ENCODE measurements at regions not wholly inside any gene's neighbourhood (a gene's known extent, or its start where the extent isn't known, plus 50 kb on each side); places are given as distances from the start of the nearest gene placed in this dataset.

GRCh38 chr9:81741103-81741502, 51.8 kb upstream of the TLE1 start:
- DNase-seq (ENCODE audit: low read depth, low spot score), result no peak
- in situ Hi-C loops (cut with HindIII; ENCODE audit: low pct_unique_long_range_greater_than_20kb, low sequenced_read_pairs), result no loop called here

GRCh38 chr9:81748091-81748490, 58.7 kb upstream of the TLE1 start:
- in situ Hi-C loops (cut with HindIII; ENCODE audit: low pct_unique_long_range_greater_than_20kb, low sequenced_read_pairs), result no loop called here
- peak; percentile 83 for DNase-seq (ENCODE audit: low read depth, low spot score)

GRCh38 chr9:81753436-81753835, 64.1 kb upstream of the TLE1 start:
- in situ Hi-C loops (cut with HindIII; ENCODE audit: low pct_unique_long_range_greater_than_20kb, low sequenced_read_pairs), result no loop called here
- no peak for DNase-seq (ENCODE audit: low read depth, low spot score)

- no peak for DNase-seq (ENCODE audit: low read depth, low spot score)
- in situ Hi-C loops (cut with HindIII; ENCODE audit: low pct_unique_long_range_greater_than_20kb, low sequenced_read_pairs), result no loop called here
Observed at GRCh38 chr9:81754245-81754644, 64.9 kb upstream of the TLE1 start.

GRCh38 chr9:81755721-81756120, 66.4 kb upstream of the TLE1 start:
- in situ Hi-C loops (cut with HindIII; ENCODE audit: low pct_unique_long_range_greater_than_20kb, low sequenced_read_pairs), result no loop called here
- no peak for DNase-seq (ENCODE audit: low read depth, low spot score)

GRCh38 chr9:81756561-81756960, 67.2 kb upstream of the TLE1 start:
- in situ Hi-C loops (cut with HindIII; ENCODE audit: low pct_unique_long_range_greater_than_20kb, low sequenced_read_pairs), result no loop called here
- no peak for DNase-seq (ENCODE audit: low read depth, low spot score)

- in situ Hi-C loops (cut with HindIII; ENCODE audit: low pct_unique_long_range_greater_than_20kb, low sequenced_read_pairs), result no loop called here
- no peak for DNase-seq (ENCODE audit: low read depth, low spot score)
Observed at GRCh38 chr9:81758123-81758797, 68.9 kb upstream of the TLE1 start.

- DNase-seq (ENCODE audit: low read depth, low spot score), result no peak
- in situ Hi-C loops (cut with HindIII; ENCODE audit: low pct_unique_long_range_greater_than_20kb, low sequenced_read_pairs), result no loop called here
Observed at GRCh38 chr9:81759680-81760215, 70.4 kb upstream of the TLE1 start.

GRCh38 chr9:81767921-81768320, 78.6 kb upstream of the TLE1 start:
- in situ Hi-C loops (cut with HindIII; ENCODE audit: low pct_unique_long_range_greater_than_20kb, low sequenced_read_pairs), result no loop called here
- DNase-seq (ENCODE audit: low read depth, low spot score), result no peak

GRCh38 chr9:81771571-81771970, 82.2 kb upstream of the TLE1 start:
- in situ Hi-C loops (cut with HindIII; ENCODE audit: low pct_unique_long_range_greater_than_20kb, low sequenced_read_pairs), result no loop called here
- peak; percentile 23 for DNase-seq (ENCODE audit: low read depth, low spot score)

- DNase-seq (ENCODE audit: low read depth, low spot score), result no peak
Observed at GRCh38 chr9:81772144-81772543, 82.8 kb upstream of the TLE1 start.

GRCh38 chr9:81776390-81776789, 87.0 kb upstream of the TLE1 start:
- DNase-seq (ENCODE audit: low read depth, low spot score), result peak; percentile 16
- in situ Hi-C loops (cut with HindIII; ENCODE audit: low pct_unique_long_range_greater_than_20kb, low sequenced_read_pairs), result no loop called here

More at GRCh38 chr9:81772144-81772543, 82.8 kb upstream of the TLE1 start:
- in situ Hi-C loops (cut with HindIII; ENCODE audit: low pct_unique_long_range_greater_than_20kb, low sequenced_read_pairs), result no loop called here

GRCh38 chr9:81776834-81777233, 87.5 kb upstream of the TLE1 start:
- in situ Hi-C loops (cut with HindIII; ENCODE audit: low pct_unique_long_range_greater_than_20kb, low sequenced_read_pairs), result no loop called here
- DNase-seq (ENCODE audit: low read depth, low spot score), result no peak

- in situ Hi-C loops (cut with HindIII; ENCODE audit: low pct_unique_long_range_greater_than_20kb, low sequenced_read_pairs), result no loop called here
Observed at GRCh38 chr9:81777482-81777881, 88.1 kb upstream of the TLE1 start.

GRCh38 chr9:81782313-81782995, 93.1 kb upstream of the TLE1 start:
- DNase-seq (ENCODE audit: low read depth, low spot score), result no peak
- in situ Hi-C loops (cut with HindIII; ENCODE audit: low pct_unique_long_range_greater_than_20kb, low sequenced_read_pairs), result no loop called here

More at GRCh38 chr9:81777482-81777881, 88.1 kb upstream of the TLE1 start:
- no peak for DNase-seq (ENCODE audit: low read depth, low spot score)

- no peak for DNase-seq (ENCODE audit: low read depth, low spot score)
- in situ Hi-C loops (cut with HindIII; ENCODE audit: low pct_unique_long_range_greater_than_20kb, low sequenced_read_pairs), result no loop called here
Observed at GRCh38 chr9:81787747-81788632, 98.6 kb upstream of the TLE1 start.

- DNase-seq (ENCODE audit: low read depth, low spot score), result no peak
- in situ Hi-C loops (cut with HindIII; ENCODE audit: low pct_unique_long_range_greater_than_20kb, low sequenced_read_pairs), result no loop called here
Observed at GRCh38 chr9:81789721-81790120, 100.4 kb upstream of the TLE1 start.

GRCh38 chr9:81790166-81790565, 100.8 kb upstream of the TLE1 start:
- in situ Hi-C loops (cut with HindIII; ENCODE audit: low pct_unique_long_range_greater_than_20kb, low sequenced_read_pairs), result no loop called here
- no peak for DNase-seq (ENCODE audit: low read depth, low spot score)
